ENCODE measurements at regions not wholly inside any gene's neighbourhood (a gene's known extent, or its start where the extent isn't known, plus 50 kb on each side); places are given as distances from the start of the nearest gene placed in this dataset.

- CTCF ChIA-PET: no interaction called here
- TF ChIP-seq CTCF (conservative IDR thresholded peaks at IDR 0.05): no peak
- TF ChIP-seq EZH2 (IDR thresholded peaks at IDR 0.05; ENCODE audit: low read depth): no peak
- no peaks in the 10 kb centered on the region for H3K79me2 ChIP-seq (ENCODE audit: low read depth)
- H3K4me2 ChIP-seq: no peak overlapping the region
- no peak for DNase-seq
- no peaks in the 10 kb centered on the region for H3F3A ChIP-seq (ENCODE audit: insufficient read depth, low read depth)
- POLR2A ChIA-PET (ENCODE audit: unreplicated experiment): no interaction called here
- H4K20me1 ChIP-seq (ENCODE audit: insufficient read depth): no peaks in the 10 kb centered on the region
- peaks cover 60% of the 10 kb centered on the region for H3K27me3 ChIP-seq (ENCODE audit: insufficient read depth, low read depth)
- no peak overlapping the region for H2AFZ ChIP-seq
- no peaks in the 10 kb centered on the region for H3K9me2 ChIP-seq (ENCODE audit: insufficient read depth)
- H3K27ac ChIP-seq: no peak overlapping the region
- intact Hi-C loops (cut with micrococcal nuclease; ENCODE audit: unreplicated experiment): no loop called here
- H3K36me3 ChIP-seq (ENCODE audit: low read depth): no peaks in the 10 kb centered on the region
- H3K4me1 ChIP-seq (replicated peaks; ENCODE audit: insufficient read depth): no peaks in the 10 kb centered on the region
- H3K4me3 ChIP-seq: no peak overlapping the region
- no peaks in the 10 kb centered on the region for H3K9me3 ChIP-seq (ENCODE audit: insufficient read depth, low read depth)
- no TSS peak for BruUV-seq (replicated peaks)
Observed at GRCh38 chr11:134654161-134654915, 242.3 kb upstream of the B3GAT1 start.

- ChIA-PET POLR2A (ENCODE audit: unreplicated experiment) (no interaction called here), CTCF (no interaction called here)
- Histone ChIP-seq H3F3A (ENCODE audit: insufficient read depth, low read depth) (no peaks in the 10 kb centered on the region), H3K36me3 (ENCODE audit: low read depth) (no peaks in the 10 kb centered on the region), H3K9me2 (ENCODE audit: insufficient read depth) (no peaks in the 10 kb centered on the region), H3K4me2 (no peak overlapping the region), H3K27ac (no peak overlapping the region), H3K27me3 (ENCODE audit: insufficient read depth, low read depth) (peaks cover 61% of the 10 kb centered on the region), H3K4me1 (replicated peaks; ENCODE audit: insufficient read depth) (no peaks in the 10 kb centered on the region), H3K9me3 (ENCODE audit: insufficient read depth, low read depth) (no peaks in the 10 kb centered on the region), H3K79me2 (ENCODE audit: low read depth) (no peaks in the 10 kb centered on the region), H2AFZ (no peak overlapping the region), H4K20me1 (ENCODE audit: insufficient read depth) (no peaks in the 10 kb centered on the region), H3K4me3 (no peak overlapping the region)
- intact Hi-C loops (cut with micrococcal nuclease; ENCODE audit: unreplicated experiment): no loop called here
- BruUV-seq (replicated peaks): no TSS peak
- TF ChIP-seq CTCF (conservative IDR thresholded peaks at IDR 0.05): no peak
- TF ChIP-seq EZH2 (IDR thresholded peaks at IDR 0.05; ENCODE audit: low read depth): no peak
- DNase-seq: no peak
Observed at GRCh38 chr11:134652586-134653255, 240.7 kb upstream of the B3GAT1 start.

- no peak for DNase-seq
Observed at GRCh38 chr11:134647066-134647743, 235.2 kb upstream of the B3GAT1 start.

More at GRCh38 chr11:134647066-134647743, 235.2 kb upstream of the B3GAT1 start:
- Histone ChIP-seq H2AFZ (no peak overlapping the region), H3K36me3 (ENCODE audit: low read depth) (no peaks in the 10 kb centered on the region), H3K27me3 (ENCODE audit: insufficient read depth, low read depth) (peaks cover 63% of the 10 kb centered on the region), H4K20me1 (ENCODE audit: insufficient read depth) (no peaks in the 10 kb centered on the region), H3K4me1 (replicated peaks; ENCODE audit: insufficient read depth) (no peaks in the 10 kb centered on the region), H3K4me3 (no peak overlapping the region), H3F3A (ENCODE audit: insufficient read depth, low read depth) (no peaks in the 10 kb centered on the region), H3K79me2 (ENCODE audit: low read depth) (no peaks in the 10 kb centered on the region), H3K9me2 (ENCODE audit: insufficient read depth) (no peaks in the 10 kb centered on the region), H3K9me3 (ENCODE audit: insufficient read depth, low read depth) (no peaks in the 10 kb centered on the region), H3K27ac (no peak overlapping the region), H3K4me2 (no peak overlapping the region)
- ChIA-PET CTCF (no interaction called here), POLR2A (ENCODE audit: unreplicated experiment) (no interaction called here)
- TF ChIP-seq CTCF (conservative IDR thresholded peaks at IDR 0.05) (no peak), EZH2 (IDR thresholded peaks at IDR 0.05; ENCODE audit: low read depth) (no peak)
- intact Hi-C loops (cut with micrococcal nuclease; ENCODE audit: unreplicated experiment): no loop called here
- BruUV-seq (replicated peaks): no TSS peak
